SU-DHL-6 (cell line): ENCODE measurements at regions not wholly inside any gene's neighbourhood (a gene's known extent, or its start where the extent isn't known, plus 50 kb on each side); places are given as distances from the start of the nearest gene placed in this dataset.

Experiments
- H2AFZ ChIP-seq: fragments of 200-600 bp; sonication (generic); 2 replicates; pipeline ENCODE4 v1.6.1; 2014; ENCODE audit warnings: low read depth, mild to moderate bottlenecking, moderate library complexity, mixed read lengths, antibody characterized with exemption, low read length; ENCODE audit not compliant: severe bottlenecking
- H3F3A ChIP-seq: fragments of 200-600 bp; shearing (Covaris generic); 2 replicates; pipeline ENCODE4 v1.6.0; 2016; ENCODE audit warnings: antibody characterized with exemption, mild to moderate bottlenecking; ENCODE audit not compliant: insufficient read depth
- H3K27ac ChIP-seq: fragments of 200-600 bp; sonication (generic); 2 replicates; pipeline ENCODE4 v1.5.1; 2016; ENCODE audit warnings: low read depth, mild to moderate bottlenecking, low read length, moderate library complexity, mixed read lengths
- H3K27me3 ChIP-seq: fragments of 200-600 bp; sonication (generic), shearing (Covaris generic); 2 replicates; pipeline ENCODE4 v1.6.0; 2014; ENCODE audit warnings: mild to moderate bottlenecking, low read length
- H3K36me3 ChIP-seq: fragments of 200-600 bp; sonication (generic); 2 replicates; pipeline ENCODE4 v1.6.1; 2014; ENCODE audit warnings: mild to moderate bottlenecking, low read length, mixed read lengths
- H3K4me2 ChIP-seq: fragments of 300-600, 200-600 bp; shearing (Covaris generic), sonication (generic); 2 replicates; pipeline ENCODE4 v1.6.0; 2014; ENCODE audit warnings: low read length, low read depth, mild to moderate bottlenecking; ENCODE audit not compliant: poor library complexity, severe bottlenecking
- H3K4me3 ChIP-seq: fragments of 200-600 bp; sonication (generic); 2 replicates; pipeline ENCODE4 v1.5.1; 2014; ENCODE audit warnings: antibody characterized with exemption, low read length, mild to moderate bottlenecking, mixed read lengths; ENCODE audit not compliant: insufficient read depth, poor library complexity, severe bottlenecking
- H3K79me2 ChIP-seq: fragments of 200-600 bp; sonication (generic); 2 replicates; pipeline ENCODE4 v1.6.1; 2014; ENCODE audit warnings: mild to moderate bottlenecking, low read length, moderate library complexity; ENCODE audit not compliant: insufficient read depth
- H3K9ac ChIP-seq: fragments of 200-600 bp; sonication (generic); 2 replicates; pipeline ENCODE4 v1.7.0; 2014; ENCODE audit warnings: mild to moderate bottlenecking, low read length
- H3K9me2 ChIP-seq: fragments of 200-600 bp; sonication (generic); replicated peaks from 2 replicates; pipeline ENCODE4 v1.6.1; 2014; ENCODE audit warnings: low read length; ENCODE audit not compliant: insufficient read depth
- H3K9me3 ChIP-seq: fragments of 200-600 bp; sonication (generic); 2 replicates; pipeline ENCODE4 v1.6.1; 2014; ENCODE audit warnings: low read length, mixed read lengths; ENCODE audit not compliant: insufficient read depth
- H4K20me1 ChIP-seq: fragments of 200-600 bp; sonication (generic); 2 replicates; pipeline ENCODE4 v1.6.1; 2014; ENCODE audit warnings: low read depth, mild to moderate bottlenecking, antibody characterized with exemption, low read length, moderate library complexity, mixed read lengths
- EZH2phosphoT487 ChIP-seq: fragments of 200-600 bp; sonication (generic), shearing (Covaris generic); conservative IDR thresholded peaks from 2 replicates; pipeline ENCODE4 v1.6.1; 2018; ENCODE audit warnings: mild to moderate bottlenecking, antibody characterized with exemption, low read length, moderate library complexity, mixed read lengths
- TF ChIP-seq, protein P1 (sequence below): fragments of 200-600 bp; sonication (generic); IDR thresholded peaks from one replicate; pipeline ENCODE4 v1.5.1; 2017; ENCODE audit warnings: antibody characterized with exemption, mild to moderate bottlenecking, low read length, moderate library complexity; ENCODE audit not compliant: insufficient read depth, poor library complexity, severe bottlenecking

DNA sequence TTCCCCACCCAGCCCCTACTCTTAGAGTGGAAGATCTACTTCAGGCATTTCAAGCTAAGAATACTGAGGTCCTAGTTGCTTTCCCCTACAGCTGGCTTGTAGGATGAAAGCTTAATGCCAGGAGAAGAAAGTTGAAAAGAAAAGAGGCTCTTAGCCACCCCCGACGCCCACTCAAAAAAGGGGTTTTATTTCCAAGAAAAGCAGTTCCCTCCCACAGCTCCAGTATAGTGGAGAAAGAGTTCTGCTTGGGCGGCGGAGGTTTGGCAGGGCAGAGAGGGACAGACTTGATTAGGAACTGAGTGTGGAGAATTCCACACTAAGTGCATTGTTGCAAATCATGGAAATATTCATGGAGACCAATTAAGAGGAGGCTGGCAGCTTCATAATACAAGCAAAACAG, 470.9 kb downstream of the ETS1 start:
- Histone ChIP-seq H3K4me2 (no peak overlapping the region), H3K9me2 (no peaks in the 10 kb centered on the region), H3K27ac (no peak overlapping the region), H3K79me2 (no peaks in the 10 kb centered on the region), H3F3A (no peaks in the 10 kb centered on the region), H3K9me3 (no peaks in the 10 kb centered on the region), H2AFZ (no peak overlapping the region), H3K27me3 (no peaks in the 10 kb centered on the region), H3K9ac (no peak overlapping the region), H4K20me1 (no peaks in the 10 kb centered on the region), H3K4me3 (no peak overlapping the region), H3K36me3 (no peaks in the 10 kb centered on the region)
- no peak for TF ChIP-seq EZH2phosphoT487
- TF ChIP-seq, protein P1, sequence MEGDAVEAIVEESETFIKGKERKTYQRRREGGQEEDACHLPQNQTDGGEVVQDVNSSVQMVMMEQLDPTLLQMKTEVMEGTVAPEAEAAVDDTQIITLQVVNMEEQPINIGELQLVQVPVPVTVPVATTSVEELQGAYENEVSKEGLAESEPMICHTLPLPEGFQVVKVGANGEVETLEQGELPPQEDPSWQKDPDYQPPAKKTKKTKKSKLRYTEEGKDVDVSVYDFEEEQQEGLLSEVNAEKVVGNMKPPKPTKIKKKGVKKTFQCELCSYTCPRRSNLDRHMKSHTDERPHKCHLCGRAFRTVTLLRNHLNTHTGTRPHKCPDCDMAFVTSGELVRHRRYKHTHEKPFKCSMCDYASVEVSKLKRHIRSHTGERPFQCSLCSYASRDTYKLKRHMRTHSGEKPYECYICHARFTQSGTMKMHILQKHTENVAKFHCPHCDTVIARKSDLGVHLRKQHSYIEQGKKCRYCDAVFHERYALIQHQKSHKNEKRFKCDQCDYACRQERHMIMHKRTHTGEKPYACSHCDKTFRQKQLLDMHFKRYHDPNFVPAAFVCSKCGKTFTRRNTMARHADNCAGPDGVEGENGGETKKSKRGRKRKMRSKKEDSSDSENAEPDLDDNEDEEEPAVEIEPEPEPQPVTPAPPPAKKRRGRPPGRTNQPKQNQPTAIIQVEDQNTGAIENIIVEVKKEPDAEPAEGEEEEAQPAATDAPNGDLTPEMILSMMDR = no peak

DNA sequence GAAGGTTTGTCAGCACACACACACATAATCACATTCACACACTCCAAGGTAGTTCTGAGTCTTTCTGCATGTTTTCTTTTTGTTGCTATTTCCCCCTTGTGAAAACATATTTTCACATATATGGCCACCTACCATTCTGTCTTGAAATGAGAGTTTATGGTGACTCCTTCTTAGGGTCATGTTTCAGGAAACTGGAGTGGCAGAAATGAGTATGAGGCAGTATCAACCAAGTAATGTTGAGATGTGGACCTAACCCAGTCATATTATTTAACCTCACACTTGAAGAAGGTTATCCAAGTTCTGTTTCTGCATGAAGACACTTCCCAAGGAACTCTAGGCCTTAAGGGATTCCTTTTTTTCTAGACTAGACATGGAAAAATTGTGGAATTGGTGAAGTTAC, 481.4 kb downstream of the ETS1 start:
- Histone ChIP-seq H2AFZ (no peak overlapping the region), H3K27ac (no peak overlapping the region), H3K79me2 (no peaks in the 10 kb centered on the region), H3K4me3 (no peak overlapping the region), H3K9me3 (no peaks in the 10 kb centered on the region), H3K9me2 (no peaks in the 10 kb centered on the region), H3K9ac (no peak overlapping the region), H3K4me2 (no peak overlapping the region), H3K27me3 (no peaks in the 10 kb centered on the region), H3F3A (no peaks in the 10 kb centered on the region), H3K36me3 (no peaks in the 10 kb centered on the region), H4K20me1 (no peaks in the 10 kb centered on the region)
- TF ChIP-seq EZH2phosphoT487 = no peak
- TF ChIP-seq, protein P1 = no peak

- no peak overlapping the region for H2AFZ ChIP-seq
- H3K79me2 ChIP-seq = no peaks in the 10 kb centered on the region
- no peak overlapping the region for H3K4me2 ChIP-seq
- no peaks in the 10 kb centered on the region for H3K9me2 ChIP-seq
- H3K9ac ChIP-seq = no peak overlapping the region
- no peaks in the 10 kb centered on the region for H3K9me3 ChIP-seq
- TF ChIP-seq, protein P1 = no peak
- no peak for TF ChIP-seq EZH2phosphoT487
- no peaks in the 10 kb centered on the region for H3F3A ChIP-seq
- no peaks in the 10 kb centered on the region for H3K36me3 ChIP-seq
- no peaks in the 10 kb centered on the region for H4K20me1 ChIP-seq
- H3K27me3 ChIP-seq = no peaks in the 10 kb centered on the region
- H3K27ac ChIP-seq = no peak overlapping the region
- H3K4me3 ChIP-seq = no peak overlapping the region
Observed at GRCh38 chr11:128105511-128105910, 481.8 kb downstream of the ETS1 start.
